Calu3 (cell line): ENCODE measurements at regions not wholly inside any gene's neighbourhood (a gene's known extent, or its start where the extent isn't known, plus 50 kb on each side); places are given as distances from the start of the nearest gene placed in this dataset.

Experiments
- BruUV-seq: library from RNA; stranded (reverse); fragments of 400-500 nt; replicated peaks from 2 replicates; lab custom pipeline; 2021; lab: Mats Ljungman, UMichigan
- CTCF ChIA-PET: fragments of 300-600 bp; sonication (Branson Sonifier 250); formaldehyde crosslinking; loops from one replicate; lab custom pipeline; 2022; ENCODE audit warnings: antibody characterized with exemption; lab: Charles Lee
- DNase-seq: peaks from one replicate; pipeline ENCODE4 v3.0.0; 2022
- H3K27ac Mint-ChIP-seq: one replicate; pipeline ENCODE4 v1.8.0; 2022; ENCODE audit warnings: mixed read lengths; ENCODE audit not compliant: unreplicated experiment
- H3K27me3 Mint-ChIP-seq: one replicate; pipeline ENCODE4 v1.8.0; 2022; ENCODE audit warnings: mixed read lengths; ENCODE audit not compliant: unreplicated experiment
- H3K36me3 Mint-ChIP-seq: one replicate; pipeline ENCODE4 v1.8.0; 2022; ENCODE audit warnings: mild to moderate bottlenecking, moderate library complexity, mixed read lengths; ENCODE audit not compliant: insufficient read depth, unreplicated experiment
- H3K4me1 Mint-ChIP-seq: one replicate; pipeline ENCODE4 v1.8.0; 2022; ENCODE audit warnings: mild to moderate bottlenecking, low read depth, mixed read lengths; ENCODE audit not compliant: unreplicated experiment
- H3K4me3 Mint-ChIP-seq: one replicate; pipeline ENCODE4 v1.8.0; 2022; ENCODE audit warnings: mild to moderate bottlenecking, low read depth, moderate library complexity, mixed read lengths; ENCODE audit not compliant: unreplicated experiment
- H3K9me3 Mint-ChIP-seq: one replicate; pipeline ENCODE4 v1.8.0; 2022; ENCODE audit warnings: low read depth, mixed read lengths; ENCODE audit not compliant: unreplicated experiment
- CTCF ChIP-seq: fragments of 200-600 bp; IDR thresholded peaks from one replicate; pipeline ENCODE4 v1.8.0; 2022; ENCODE audit warnings: antibody characterized with exemption; ENCODE audit not compliant: unreplicated experiment
- intact Hi-C: fragments of 100-400 bp; cut with micrococcal nuclease; formaldehyde crosslinking; loops from one replicate; pipeline ENCODE4 v1.10.0; 2022; ENCODE audit not compliant: unreplicated experiment

DNA sequence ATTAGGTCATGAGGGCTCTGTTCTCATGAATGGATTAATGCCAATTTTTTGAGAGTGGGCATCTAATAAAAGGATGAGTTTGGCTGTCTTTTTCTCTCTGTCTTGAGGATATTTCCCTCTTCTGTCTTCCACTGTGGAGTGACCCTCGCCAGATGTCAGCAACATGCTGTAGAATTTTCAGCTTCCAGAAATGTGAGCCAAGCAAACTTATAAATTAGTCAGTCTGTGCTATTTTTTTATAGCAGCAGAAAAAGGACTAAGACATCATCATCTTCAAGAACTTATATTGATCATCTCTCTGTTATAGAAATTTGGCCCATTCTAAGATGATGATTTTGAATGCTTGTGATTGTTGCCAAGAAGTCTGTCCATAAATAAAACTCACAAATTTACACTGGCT, 431.4 kb downstream of the FGF9 start:
- Mint-ChIP-seq H3K36me3 (no peaks in the 10 kb centered on the region), H3K4me3 (no peak overlapping the region), H3K9me3 (no peaks in the 10 kb centered on the region), H3K27me3 (peaks cover 29% of the 10 kb centered on the region), H3K27ac (no peak overlapping the region), H3K4me1 (no peaks in the 10 kb centered on the region)
- no peak for DNase-seq
- CTCF ChIA-PET = no interaction called here
- TF ChIP-seq CTCF = no peak
- BruUV-seq = no TSS peak
- intact Hi-C loops = no loop called here

DNA sequence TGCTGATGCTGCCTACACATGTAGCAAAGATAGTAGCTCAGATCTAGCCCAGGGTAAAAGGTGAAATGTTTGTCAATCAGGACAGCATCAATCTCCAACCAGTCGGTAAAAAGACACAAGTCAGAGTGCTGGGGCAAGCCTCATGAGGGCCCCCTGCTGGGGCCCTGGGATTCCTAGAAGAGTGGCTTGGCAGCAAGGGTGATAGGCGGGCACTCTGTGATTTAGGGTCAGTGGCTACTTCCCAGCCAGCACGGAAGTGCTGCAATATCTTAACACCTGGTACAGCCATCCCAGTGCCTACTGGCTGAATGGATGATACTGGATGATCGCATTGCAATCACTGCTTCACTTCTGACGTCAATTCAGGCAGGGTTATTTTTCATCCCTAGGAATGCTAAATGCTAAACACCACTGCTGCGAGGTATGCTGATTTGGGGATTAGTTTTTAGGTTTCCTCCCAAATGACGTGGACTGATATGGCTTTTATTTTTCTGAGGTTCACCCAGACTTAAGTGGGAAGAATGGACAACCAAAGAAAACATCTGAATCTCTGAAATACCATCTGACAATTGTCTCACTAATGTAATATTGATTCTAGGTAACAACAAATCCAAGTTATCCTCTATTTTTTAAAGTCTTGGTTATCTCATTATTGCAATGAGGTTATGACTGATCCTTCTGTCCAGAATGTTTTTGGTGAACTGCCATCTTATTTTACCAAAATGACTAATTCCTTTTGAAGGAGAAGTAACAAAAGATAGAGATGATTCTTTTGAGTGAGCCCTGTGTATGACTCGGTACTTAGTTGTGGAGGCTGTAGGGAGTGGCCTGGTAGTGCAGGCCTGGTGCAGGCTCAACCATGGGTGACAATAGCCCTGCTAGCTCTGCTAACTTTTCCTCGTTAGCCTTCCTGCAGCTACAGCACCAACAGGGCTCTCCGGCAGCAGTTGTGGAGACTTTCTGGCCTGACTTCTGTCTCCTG, 432.5 kb downstream of the FGF9 start:
- CTCF ChIA-PET = no interaction called here
- H3K4me1 Mint-ChIP-seq = no peaks in the 10 kb centered on the region
- H3K27ac Mint-ChIP-seq = no peak overlapping the region
- no peak for TF ChIP-seq CTCF
- BruUV-seq = no TSS peak
- DNase-seq = peak; percentile 14
- peaks cover 21% of the 10 kb centered on the region for H3K27me3 Mint-ChIP-seq
- H3K36me3 Mint-ChIP-seq = no peaks in the 10 kb centered on the region
- H3K9me3 Mint-ChIP-seq = no peaks in the 10 kb centered on the region
- H3K4me3 Mint-ChIP-seq = no peak overlapping the region
- intact Hi-C loops = no loop called here

DNA sequence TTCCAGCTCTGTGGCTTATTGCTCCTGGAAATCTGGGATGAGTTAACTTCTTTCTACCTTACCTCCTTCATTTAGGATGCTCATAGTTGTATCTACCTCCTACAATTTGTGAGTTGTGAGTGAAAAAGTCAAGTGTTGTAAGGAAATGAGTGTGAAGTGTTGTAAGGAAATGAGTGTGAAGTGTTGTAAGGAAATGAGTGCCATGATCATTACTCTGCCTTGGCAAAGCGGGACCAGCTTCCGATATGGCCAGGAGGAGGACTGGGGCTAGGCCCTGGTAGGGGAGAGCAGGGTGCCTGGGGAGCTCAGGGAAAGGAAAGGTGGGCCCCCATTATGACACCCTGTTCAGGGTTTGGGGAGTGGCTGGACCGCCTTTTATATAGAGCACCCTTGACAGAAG, 435.2 kb downstream of the FGF9 start:
- no peak for DNase-seq
- no peaks in the 10 kb centered on the region for H3K36me3 Mint-ChIP-seq
- CTCF ChIA-PET = no interaction called here
- no peaks in the 10 kb centered on the region for H3K9me3 Mint-ChIP-seq
- no peak overlapping the region for H3K4me3 Mint-ChIP-seq
- intact Hi-C loops = no loop called here
- peaks cover 27% of the 10 kb centered on the region for H3K27me3 Mint-ChIP-seq
- TF ChIP-seq CTCF = no peak
- H3K27ac Mint-ChIP-seq = no peak overlapping the region
- BruUV-seq = no TSS peak
- H3K4me1 Mint-ChIP-seq = no peaks in the 10 kb centered on the region

- Mint-ChIP-seq H3K27ac (no peak overlapping the region), H3K27me3 (peaks cover 27% of the 10 kb centered on the region), H3K9me3 (no peaks in the 10 kb centered on the region), H3K36me3 (no peaks in the 10 kb centered on the region), H3K4me1 (no peaks in the 10 kb centered on the region), H3K4me3 (no peak overlapping the region)
- CTCF ChIA-PET = no interaction called here
- intact Hi-C loops = no loop called here
- TF ChIP-seq CTCF = no peak
- BruUV-seq = no TSS peak
- DNase-seq = peak; percentile 3
Measured at GRCh38 chr13:22107549-22107948, 436.7 kb downstream of the FGF9 start.
